ENCODE measurements at regions not wholly inside any gene's neighbourhood (a gene's known extent, or its start where the extent isn't known, plus 50 kb on each side); places are given as distances from the start of the nearest gene placed in this dataset.
A peak's percentile ranks its signal among the peaks of the same experiment; 100 is the strongest.
"Not testable (repeated sequence)": the region's sequence is repeated elsewhere in the genome, so short reads cannot be mapped to it uniquely, and the experiment has no call there.

GRCh38 chr7:131157530-131158243 lies 170.0 kb upstream of the MKLN1 start:
- no peak for DNase-seq

GRCh38 chr7:131158244-131158636 lies 169.4 kb upstream of the MKLN1 start:
- DNase-seq, result not testable (repeated sequence)

DNA sequence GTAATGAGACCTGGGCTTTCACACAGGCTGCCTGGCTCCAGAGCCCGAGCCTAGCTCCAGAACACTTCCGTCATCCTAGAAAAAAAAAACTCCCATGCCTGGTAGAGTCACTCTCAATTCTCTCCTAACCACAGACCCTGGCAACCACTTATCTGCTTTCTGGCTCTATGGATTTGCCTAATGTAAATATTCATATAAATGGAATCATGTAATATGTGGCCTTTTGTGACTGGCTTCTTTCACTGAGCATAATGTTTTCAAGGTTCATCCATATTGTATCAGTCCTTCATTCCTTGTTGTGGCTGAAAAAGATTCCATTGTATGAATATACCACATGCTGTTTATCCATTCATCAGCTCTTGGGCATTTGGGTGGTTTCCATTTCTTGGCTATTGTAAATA lies 167.7 kb upstream of the MKLN1 start:
- DNase-seq, result no peak

- no peak for DNase-seq
These were observed 166.6 kb upstream of the MKLN1 start for GRCh38 chr7:131161103-131161502.

DNA sequence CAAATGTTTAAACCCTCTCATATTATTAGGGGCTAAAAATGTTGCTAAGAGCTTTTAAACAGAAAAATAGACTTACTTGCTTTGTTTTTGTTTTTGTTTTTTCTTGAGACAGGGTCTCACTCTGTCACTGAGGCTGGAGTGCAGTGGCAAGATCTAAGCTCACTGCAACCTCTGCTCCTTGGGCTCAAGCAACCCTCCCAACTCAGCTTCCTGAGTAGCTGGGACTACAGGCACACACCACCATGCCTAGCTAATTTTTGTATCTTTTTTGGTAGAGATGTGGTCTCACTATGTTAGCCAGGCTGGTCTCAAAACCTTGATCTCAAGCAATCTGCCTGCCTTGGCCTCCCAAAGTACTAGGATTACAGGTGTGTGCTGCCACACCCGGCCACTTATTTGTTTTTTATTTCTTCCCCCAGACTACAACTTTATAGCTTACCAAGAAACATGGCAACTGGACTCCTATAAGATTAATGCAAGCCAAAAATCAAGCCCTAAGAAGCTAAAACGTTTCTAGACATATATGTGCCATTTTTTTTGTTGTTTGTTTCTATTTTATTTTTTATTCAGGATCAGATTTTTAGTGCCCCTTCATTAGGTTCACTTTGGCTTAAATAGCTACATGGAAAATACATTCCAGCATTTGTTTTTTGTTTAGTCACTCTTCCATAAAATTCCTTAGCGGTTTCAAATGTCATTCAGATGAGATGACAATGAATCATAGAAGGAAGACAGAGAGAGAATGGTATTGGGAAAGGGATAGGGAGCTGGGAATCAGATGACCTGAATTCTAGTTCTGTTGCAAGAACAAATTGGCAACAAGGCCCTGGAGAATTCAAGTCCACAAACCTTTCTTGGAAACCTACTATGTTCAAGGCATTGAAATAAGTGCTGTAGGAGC lies 163.4 kb upstream of the MKLN1 start:
- DNase-seq, result no peak

DNA sequence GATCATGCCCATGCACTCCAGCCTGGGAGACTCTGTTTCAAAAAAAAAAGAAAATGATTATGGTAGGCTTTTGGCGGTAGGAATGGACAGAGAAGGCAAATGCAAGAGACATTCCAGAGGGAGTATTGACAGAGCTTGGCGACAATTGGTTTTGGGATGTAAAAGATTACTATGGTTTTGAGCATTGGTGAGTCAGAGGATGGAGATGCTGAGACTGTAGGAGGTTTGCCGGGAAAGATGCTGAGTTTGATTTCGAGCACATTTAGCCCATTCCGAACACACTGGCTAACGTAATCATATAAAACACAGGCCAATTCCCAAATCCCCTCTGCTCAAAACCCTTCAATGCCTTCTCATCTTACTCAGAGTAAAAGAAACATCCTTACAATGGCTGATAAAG lies 161.6 kb upstream of the MKLN1 start:
- no peak for DNase-seq

DNA sequence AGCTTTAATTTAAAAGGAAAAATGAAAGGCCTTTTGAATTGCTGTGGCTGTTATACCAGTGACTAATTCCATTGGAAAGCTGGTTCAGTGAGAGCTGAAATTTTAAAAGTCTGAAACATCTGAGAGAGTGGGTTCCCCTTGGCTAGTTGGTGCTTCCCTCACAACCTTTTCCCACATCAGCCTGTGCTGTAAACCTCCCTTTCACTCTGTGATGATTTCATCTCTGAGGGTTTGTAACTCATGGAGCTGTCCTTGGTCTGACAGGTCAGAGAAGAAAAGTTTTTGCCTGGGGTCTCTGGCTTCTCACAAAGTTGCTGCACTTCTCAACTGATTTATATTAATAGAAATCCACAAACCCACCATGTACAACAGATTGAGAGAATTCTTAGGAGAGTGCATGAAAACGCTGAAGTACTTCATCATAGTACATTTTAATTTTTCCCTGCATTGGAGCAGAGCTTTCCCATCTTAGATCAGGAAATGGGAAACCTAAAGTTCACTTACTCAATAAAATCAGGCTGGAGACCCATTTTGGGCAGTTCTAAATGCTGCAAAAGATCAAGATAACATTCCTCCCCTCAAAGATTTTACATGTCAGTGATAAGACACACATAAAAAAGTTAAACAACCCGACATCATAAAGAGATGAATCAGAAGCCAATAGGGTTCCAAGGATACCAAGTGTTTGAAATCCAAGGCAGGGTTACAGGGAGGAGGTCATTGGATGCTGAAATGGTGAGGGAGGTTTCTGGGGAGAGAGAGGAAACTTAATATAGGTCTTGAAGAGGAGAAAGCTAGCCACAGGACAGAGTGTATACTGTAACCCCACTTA lies 157.0 kb upstream of the MKLN1 start:
- no peak for DNase-seq

DNA sequence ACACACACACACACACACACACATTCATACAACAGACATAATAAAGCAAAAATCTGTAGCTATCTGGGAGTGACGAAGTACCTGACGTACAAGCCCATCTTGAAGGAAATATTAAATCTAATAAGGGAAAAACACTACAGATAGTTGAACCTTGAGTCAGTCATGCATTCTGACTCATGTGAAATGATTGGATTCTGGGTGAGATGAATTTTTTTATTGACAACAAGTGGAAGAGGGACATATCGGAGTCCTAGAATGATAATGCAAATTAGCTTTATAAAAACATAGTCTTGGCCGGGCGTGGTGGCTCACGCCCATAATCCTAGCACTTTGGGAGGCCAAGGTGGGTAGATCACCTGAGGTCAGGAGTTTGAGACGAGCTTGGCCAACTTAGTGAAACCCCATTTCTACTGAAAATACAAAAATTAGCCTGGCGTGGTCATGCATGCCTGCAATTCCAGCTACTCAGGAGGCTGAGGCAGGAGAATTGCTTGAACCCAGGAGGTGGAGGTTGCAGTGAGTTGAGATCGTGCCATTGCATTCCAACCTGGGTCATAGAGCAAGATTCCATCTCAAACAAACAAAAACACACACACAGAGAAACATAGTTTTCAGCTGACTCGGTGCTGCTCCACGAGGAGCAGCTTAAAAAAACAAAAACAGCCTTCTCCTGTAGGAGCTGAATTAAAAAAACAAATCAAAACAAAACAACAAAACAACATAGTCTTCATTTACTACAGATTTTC lies 154.4 kb upstream of the MKLN1 start:
- DNase-seq, result no peak

DNA sequence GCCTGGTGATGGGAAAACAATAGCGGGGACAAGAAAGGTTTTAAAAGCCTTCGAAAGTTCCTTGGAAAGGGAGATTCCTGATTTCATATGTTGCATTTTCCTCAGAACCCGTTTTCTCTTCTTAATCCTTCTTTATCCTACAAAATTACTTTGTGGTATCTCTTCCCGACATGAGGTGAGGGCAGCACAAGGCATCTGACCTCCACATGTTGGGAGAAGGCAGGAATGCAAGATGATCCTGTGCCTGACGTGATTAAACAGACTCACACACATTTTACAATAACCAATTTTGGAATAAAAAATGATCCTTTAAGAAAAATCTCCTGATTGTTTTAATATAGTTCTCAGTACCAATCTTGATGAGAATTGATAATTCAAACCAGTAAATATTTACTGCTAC lies 153.3 kb upstream of the MKLN1 start:
- no peak for DNase-seq

GRCh38 chr7:131174855-131175254 lies 152.8 kb upstream of the MKLN1 start:
- no peak for DNase-seq

- DNase-seq, result no peak
These were observed 145.1 kb upstream of the MKLN1 start for GRCh38 chr7:131182446-131183058.

DNA sequence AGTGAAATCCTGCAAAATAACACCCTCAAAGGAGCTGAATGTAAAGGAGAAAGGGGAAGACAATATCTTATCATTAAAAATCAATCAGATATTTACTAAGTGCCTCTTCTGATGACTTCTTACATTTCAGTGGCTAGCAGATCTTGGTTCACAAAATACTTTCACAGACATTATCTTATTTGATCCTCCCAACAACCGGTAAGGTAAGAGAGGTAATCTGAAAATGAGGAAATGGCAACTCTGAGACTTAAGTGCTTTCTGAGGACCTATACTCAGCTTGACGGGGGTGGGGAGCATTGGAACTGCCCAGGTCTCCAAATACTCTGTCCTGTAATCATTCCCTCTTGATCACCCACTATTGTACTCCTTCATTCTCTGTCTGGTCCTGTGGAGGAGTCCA lies 144.6 kb upstream of the MKLN1 start:
- no peak for DNase-seq

DNA sequence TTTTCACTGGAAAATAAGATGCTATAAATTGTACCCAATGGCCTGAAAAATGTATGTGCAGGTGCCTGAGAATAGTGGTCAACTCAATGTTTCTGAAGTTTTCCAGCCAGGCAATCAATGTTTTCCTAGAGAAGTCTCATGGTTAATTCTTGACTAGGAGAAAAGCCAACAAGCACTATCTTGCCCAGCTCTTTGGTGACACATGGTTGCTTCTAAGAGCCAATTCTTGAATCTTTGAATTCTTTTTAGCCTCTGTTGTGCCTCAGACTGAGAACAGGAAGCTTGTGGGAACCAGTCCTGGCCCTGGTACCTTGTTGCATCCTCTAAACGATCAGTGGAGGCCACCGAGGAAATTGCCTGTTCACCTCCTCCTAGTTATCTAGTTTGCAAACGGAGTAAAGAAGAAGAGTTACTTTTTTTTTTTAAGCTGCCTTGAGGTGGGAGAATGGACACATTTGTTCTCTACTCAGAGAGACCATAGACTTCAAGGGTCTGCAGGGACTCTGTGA lies 144.0 kb upstream of the MKLN1 start:
- no peak for DNase-seq

- no peak for DNase-seq
These were observed 140.9 kb upstream of the MKLN1 start for GRCh38 chr7:131186816-131187215.

- DNase-seq, result peak; percentile 55
These were observed 139.0 kb upstream of the MKLN1 start for GRCh38 chr7:131188367-131189339.

GRCh38 chr7:131189488-131189887 lies 138.2 kb upstream of the MKLN1 start:
- DNase-seq, result peak; percentile 23

DNA sequence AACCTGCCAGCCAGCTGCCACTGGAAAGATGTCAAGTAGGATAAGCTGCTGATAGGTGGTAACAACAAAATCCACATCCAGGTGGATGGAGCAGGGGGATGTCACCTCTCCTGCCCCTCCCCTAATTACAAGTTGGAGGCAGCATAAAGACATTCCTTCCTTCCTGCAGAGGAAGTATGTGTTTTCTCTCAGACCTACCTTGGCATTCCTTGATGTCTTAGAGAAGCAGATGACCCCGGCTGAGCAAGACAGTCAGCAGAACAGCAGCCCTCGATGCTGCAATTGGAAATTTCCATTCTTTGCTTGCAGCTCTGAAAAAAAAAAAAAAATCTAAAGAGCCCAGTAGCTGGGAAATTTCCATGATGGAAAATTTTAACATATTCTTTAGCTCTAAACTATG lies 137.5 kb upstream of the MKLN1 start:
- DNase-seq, result no peak

- no peak for DNase-seq
These were observed 137.1 kb upstream of the MKLN1 start for GRCh38 chr7:131190581-131190980.

DNA sequence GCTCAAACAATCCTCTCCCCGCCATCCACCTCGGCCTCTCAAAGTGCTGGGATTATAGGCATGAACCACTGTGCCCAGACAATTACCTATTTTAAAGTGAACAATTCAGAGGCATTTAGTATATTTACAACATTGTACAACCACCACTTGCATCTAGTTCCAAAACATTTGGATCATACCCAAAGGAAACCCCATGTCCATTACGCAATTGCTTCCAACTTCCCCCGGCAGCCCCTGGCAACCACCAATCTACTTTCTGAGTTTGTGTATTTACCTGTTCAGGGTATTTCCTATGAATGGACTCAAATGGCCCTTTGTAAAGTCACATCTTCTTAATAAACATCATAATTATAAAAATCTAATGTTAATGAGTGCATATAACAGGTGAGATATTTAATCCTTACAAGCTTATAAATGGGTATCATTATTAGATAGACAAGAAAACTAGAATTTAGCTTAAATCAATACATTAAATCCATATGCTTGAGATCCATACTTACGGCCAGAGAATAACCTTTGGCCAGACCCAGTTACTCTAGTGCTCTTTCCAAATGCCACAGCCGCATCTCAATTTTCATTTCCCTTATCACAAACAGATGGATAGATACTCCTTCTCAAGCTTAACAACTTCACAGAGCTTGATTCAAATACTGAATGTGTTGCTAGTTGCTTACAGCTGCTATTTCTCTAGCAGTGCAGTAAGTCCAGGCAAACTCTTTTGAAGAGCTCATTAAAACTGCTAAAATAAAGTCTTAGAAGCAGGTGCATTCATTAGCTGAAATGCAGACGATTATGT lies 133.4 kb upstream of the MKLN1 start:
- DNase-seq, result no peak

- DNase-seq, result no peak
These were observed 130.9 kb upstream of the MKLN1 start for GRCh38 chr7:131196803-131197202.
